ENCODE measurements at regions not wholly inside any gene's neighbourhood (a gene's known extent, or its start where the extent isn't known, plus 50 kb on each side); places are given as distances from the start of the nearest gene placed in this dataset.

DNA sequence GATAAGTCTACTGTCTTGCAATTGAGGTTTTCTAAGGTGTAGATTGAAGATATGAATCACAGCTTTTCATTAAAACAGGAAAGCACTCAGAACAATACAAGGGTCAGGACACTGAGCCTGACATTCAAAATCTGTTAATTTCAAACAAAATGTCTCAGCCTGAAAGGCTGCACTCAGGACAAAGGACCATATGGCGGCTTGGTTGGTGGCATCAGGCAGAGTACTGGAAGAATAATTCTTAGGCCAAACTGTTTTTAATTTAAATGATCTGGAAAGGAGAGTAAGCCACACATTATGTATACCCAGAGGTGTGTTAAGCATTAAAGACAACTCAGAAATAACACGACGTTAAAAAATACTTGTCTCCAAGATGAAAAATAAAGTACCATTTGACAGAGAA lies 85.9 kb downstream of the SKA1 start:
- no peak for DNase-seq (ENCODE audit: low read depth)
- TF ChIP-seq, protein P1, sequence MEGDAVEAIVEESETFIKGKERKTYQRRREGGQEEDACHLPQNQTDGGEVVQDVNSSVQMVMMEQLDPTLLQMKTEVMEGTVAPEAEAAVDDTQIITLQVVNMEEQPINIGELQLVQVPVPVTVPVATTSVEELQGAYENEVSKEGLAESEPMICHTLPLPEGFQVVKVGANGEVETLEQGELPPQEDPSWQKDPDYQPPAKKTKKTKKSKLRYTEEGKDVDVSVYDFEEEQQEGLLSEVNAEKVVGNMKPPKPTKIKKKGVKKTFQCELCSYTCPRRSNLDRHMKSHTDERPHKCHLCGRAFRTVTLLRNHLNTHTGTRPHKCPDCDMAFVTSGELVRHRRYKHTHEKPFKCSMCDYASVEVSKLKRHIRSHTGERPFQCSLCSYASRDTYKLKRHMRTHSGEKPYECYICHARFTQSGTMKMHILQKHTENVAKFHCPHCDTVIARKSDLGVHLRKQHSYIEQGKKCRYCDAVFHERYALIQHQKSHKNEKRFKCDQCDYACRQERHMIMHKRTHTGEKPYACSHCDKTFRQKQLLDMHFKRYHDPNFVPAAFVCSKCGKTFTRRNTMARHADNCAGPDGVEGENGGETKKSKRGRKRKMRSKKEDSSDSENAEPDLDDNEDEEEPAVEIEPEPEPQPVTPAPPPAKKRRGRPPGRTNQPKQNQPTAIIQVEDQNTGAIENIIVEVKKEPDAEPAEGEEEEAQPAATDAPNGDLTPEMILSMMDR (IDR thresholded peaks at IDR 0.05; ENCODE audit: low read depth, low read length, missing control alignments) = no peak
- H3K4me3 ChIP-seq (ENCODE audit: low read depth, low read length) = no peak overlapping the region

DNA sequence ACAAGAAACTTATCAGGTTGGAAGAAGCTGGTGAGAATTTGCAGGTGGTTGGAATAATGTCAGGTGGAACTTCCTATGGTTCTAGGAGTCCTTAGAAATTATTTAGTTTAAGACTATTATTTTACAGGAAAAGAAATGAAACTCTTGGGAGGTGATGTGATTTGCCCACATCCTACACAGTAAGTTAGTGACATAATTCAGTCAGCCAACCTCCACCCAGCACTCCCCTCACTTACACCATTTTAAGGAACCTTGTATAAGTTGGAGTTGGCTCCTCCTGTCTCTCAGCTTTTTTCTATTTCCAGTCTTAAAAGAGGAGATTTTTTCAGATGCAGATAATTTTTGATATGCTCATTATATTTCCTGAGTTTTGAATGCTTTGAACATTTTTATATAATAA lies 86.4 kb downstream of the SKA1 start:
- no peak overlapping the region for H3K4me3 ChIP-seq (ENCODE audit: low read depth, low read length)
- TF ChIP-seq, protein P1 (IDR thresholded peaks at IDR 0.05; ENCODE audit: low read depth, low read length, missing control alignments) = no peak
- no peak for DNase-seq (ENCODE audit: low read depth)

DNA sequence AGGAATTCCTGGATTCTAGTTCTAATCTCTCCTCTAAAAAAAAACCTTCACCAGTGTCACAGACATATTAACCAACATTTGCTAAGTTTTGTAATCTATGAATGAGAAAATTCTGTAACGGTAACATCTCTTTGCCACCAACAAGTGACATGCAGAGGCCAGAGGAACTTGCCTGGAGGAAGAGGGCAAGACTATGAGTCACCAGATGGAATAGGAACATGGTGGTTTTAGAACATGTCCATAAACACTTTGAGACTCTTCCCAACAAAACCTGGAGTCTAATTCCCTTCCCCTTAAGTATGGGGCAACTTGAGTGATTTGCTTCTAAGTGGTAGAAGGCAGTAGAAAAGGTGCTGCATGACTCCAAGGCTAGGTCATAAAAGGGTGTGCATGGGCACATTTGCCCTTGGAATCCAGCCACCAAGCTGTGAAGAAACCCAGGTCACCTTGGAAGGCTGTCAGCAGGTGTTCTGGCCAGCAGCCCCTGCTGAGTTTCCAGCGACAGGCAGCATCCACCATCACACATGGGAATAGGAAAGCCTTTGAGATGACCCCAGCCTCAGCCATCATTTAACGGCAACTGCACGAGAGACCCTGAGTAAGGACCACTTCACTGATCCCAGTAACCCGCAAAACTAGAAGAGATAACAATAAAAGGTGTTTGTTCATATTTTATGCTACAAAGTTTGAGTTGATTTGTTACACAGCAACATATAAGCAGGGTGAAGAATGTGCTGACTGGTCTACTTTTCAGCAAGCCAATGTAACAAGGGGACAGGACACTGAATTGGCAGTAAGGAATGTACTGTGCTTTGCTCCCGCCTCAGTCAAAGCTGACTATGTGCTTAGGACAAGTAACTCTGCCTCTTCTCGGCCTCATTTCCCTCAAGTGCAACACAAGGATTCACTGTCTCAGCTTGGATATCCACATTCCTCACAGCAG lies 90.6 kb downstream of the SKA1 start:
- no peak overlapping the region for H3K4me3 ChIP-seq (ENCODE audit: low read depth, low read length)
- TF ChIP-seq, protein P1 (IDR thresholded peaks at IDR 0.05; ENCODE audit: low read depth, low read length, missing control alignments) = no peak
- DNase-seq (ENCODE audit: low read depth) = no peak

DNA sequence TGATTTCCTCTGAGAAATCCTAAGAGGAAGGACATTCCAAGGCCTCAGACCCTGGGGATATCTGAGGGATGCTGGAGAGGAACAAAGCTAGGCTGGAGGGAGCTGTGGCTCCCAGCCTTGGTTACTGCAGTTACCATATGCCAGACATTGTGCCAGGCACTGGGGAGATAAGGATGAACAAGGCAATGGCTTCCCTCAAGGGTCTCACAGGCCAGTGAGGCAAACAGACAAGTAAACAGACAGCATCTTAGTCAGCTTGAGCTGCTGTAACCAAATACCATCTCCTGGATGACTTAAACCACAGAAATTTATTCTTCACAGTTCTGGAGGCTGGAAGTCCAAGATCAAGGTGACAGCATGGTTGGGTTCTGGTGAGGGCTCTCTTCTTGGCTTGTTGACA lies 91.8 kb downstream of the SKA1 start:
- TF ChIP-seq, protein P1 (IDR thresholded peaks at IDR 0.05; ENCODE audit: low read depth, low read length, missing control alignments) = no peak
- DNase-seq (ENCODE audit: low read depth) = no peak
- H3K4me3 ChIP-seq (ENCODE audit: low read depth, low read length) = no peak overlapping the region

DNA sequence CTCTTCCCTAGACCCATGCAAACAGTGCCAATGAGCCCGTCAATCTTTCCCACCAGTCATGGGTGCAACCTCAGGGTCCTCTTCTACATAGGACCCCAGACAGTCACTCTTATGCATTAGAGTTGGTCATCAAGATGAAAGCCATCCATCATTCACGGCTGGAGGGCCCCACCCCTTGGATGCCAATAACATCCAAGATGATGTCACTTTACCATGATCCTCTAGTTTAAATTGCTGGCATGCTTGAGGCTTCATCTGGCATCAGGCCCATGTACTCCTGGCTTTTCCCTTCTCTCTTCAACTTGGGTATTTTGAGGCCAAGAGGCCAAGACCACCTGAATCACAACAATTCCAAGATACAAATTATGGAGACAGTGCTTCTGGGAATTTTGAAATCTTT lies 91.1 kb upstream of the MAPK4 start:
- DNase-seq (ENCODE audit: low read depth) = no peak
- TF ChIP-seq, protein P1 (IDR thresholded peaks at IDR 0.05; ENCODE audit: low read depth, low read length, missing control alignments) = no peak
- H3K4me3 ChIP-seq (ENCODE audit: low read depth, low read length) = no peak overlapping the region

DNA sequence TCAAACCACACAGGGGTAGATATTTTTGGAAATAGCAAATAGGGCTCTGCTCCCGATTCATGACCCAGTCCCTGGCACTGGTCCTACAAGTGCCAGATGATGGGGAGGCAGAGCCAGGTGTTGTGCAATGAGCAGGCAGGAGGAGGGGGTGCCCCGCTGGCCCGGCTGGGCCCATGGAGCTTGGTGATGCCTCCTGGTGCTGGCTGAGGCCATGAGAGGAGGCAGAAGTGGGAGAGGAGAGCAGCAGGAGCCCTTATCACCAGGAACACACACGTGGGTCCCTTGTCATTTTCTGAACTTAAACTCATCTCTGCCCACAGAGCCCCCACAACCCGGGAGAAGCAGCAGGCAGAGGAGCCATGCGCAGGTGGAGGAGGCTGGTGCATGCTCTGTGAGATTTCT lies 90.5 kb upstream of the MAPK4 start:
- no peak overlapping the region for H3K4me3 ChIP-seq (ENCODE audit: low read depth, low read length)
- no peak for DNase-seq (ENCODE audit: low read depth)
- TF ChIP-seq, protein P1 (IDR thresholded peaks at IDR 0.05; ENCODE audit: low read depth, low read length, missing control alignments) = no peak

DNA sequence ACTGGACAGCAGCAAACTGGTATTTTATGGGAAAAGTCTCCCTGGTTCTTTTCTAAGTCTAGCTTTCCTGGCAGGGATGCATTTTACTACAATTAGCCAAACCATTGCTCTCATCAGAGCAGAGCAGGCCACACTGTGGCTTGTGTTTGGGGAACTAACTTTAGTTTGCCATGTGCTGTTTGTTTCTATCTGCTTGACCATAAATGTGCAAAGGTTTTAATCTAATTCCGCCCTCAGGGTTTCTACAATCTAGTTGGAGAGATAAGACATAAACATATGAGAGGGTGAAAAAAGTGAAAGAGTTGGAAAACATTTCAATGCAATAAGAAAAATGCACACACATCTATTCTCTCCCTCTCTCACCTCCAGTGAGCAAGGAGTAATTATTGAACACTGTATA lies 86.9 kb upstream of the MAPK4 start:
- no peak overlapping the region for H3K4me3 ChIP-seq (ENCODE audit: low read depth, low read length)
- TF ChIP-seq, protein P1 (IDR thresholded peaks at IDR 0.05; ENCODE audit: low read depth, low read length, missing control alignments) = no peak
- no peak for DNase-seq (ENCODE audit: low read depth)
